IMR-90 (cell line): ENCODE measurements at regions not wholly inside any gene's neighbourhood (a gene's known extent, or its start where the extent isn't known, plus 50 kb on each side); places are given as distances from the start of the nearest gene placed in this dataset.

Experiments
- ATAC-seq: fragments of 200-7000 bp; cut with Tn5 transposase; 2 replicates; pipeline ENCODE4 v1.9.1; 2020; ENCODE audit warnings: low read depth, mild to moderate bottlenecking, moderate library complexity
- BruUV-seq: library from RNA; stranded (reverse); fragments of 400-500 nt; replicated peaks from 2 replicates; lab custom pipeline; 2021; lab: Mats Ljungman, UMichigan
- CTCF ChIA-PET: fragments of 300-600 bp; formaldehyde crosslinking; extraction: SDS; loops from one replicate; lab custom pipeline; 2021; ENCODE audit warnings: antibody characterized with exemption; lab: Yijun Ruan, JAX
- POLR2A ChIA-PET: fragments of 300-600 bp; sonication (Branson Sonifier 250); formaldehyde crosslinking; loops from one replicate; lab custom pipeline; 2022; ENCODE audit warnings: antibody characterized with exemption; ENCODE audit not compliant: unreplicated experiment; lab: Charles Lee
- DNase-seq: peaks from one replicate; pipeline ENCODE4 v3.0.0; 2013
- H2AFZ ChIP-seq: replicated peaks from 2 replicates; pipeline ENCODE3; 2013; ENCODE audit warnings: low read length, mild to moderate bottlenecking; ENCODE audit not compliant: poor library complexity
- H2AK5ac ChIP-seq: 2 replicates; pipeline ENCODE4 v1.6.1; 2013; ENCODE audit warnings: low read depth, low read length, inconsistent platforms
- H2AK9ac ChIP-seq: replicated peaks from 2 replicates; pipeline ENCODE3; 2013; ENCODE audit warnings: mild to moderate bottlenecking, low read depth, low read length, moderate library complexity; ENCODE audit not compliant: poor library complexity
- H2BK120ac ChIP-seq: 2 replicates; pipeline ENCODE4 v1.6.1; 2013; ENCODE audit warnings: low read depth, low read length, inconsistent platforms
- H2BK15ac ChIP-seq: 3 replicates; pipeline ENCODE4 v1.6.1; 2013; ENCODE audit warnings: low read depth, low read length, inconsistent platforms
- H2BK20ac ChIP-seq: 2 replicates; pipeline ENCODE4 v1.6.1; 2013; ENCODE audit warnings: low read depth, mild to moderate bottlenecking, inconsistent platforms, low read length, moderate library complexity
- H2BK5ac ChIP-seq: 2 replicates; pipeline ENCODE4 v1.6.1; 2013; ENCODE audit warnings: mild to moderate bottlenecking, low read depth, low read length, inconsistent platforms; ENCODE audit not compliant: poor library complexity, severe bottlenecking
- H3K14ac ChIP-seq: replicated peaks from 2 replicates; pipeline ENCODE4 v1.6.1; 2013; ENCODE audit warnings: low read depth, low read length, inconsistent platforms
- H3K18ac ChIP-seq: 2 replicates; pipeline ENCODE4 v1.6.1; 2013; ENCODE audit warnings: low read depth, low read length, control low read depth
- H3K23ac ChIP-seq: 2 replicates; pipeline ENCODE4 v1.6.1; 2013; ENCODE audit warnings: low read depth, low read length, inconsistent platforms
- H3K27ac ChIP-seq: 2 replicates; pipeline ENCODE4 v1.5.1; 2013; ENCODE audit warnings: mild to moderate bottlenecking, control low read depth, low read length; ENCODE audit not compliant: insufficient read depth
- H3K27me3 ChIP-seq: 2 replicates; pipeline ENCODE4 v1.6.1; 2013; ENCODE audit warnings: low read length; ENCODE audit not compliant: control insufficient read depth, insufficient read depth
- H3K36me3 ChIP-seq: 2 replicates; pipeline ENCODE4 v1.6.1; 2013; ENCODE audit warnings: low read length, mixed read lengths; ENCODE audit not compliant: control insufficient read depth, insufficient read depth
- H3K4ac ChIP-seq: 2 replicates; pipeline ENCODE4 v1.6.1; 2013; ENCODE audit warnings: low read depth, low read length, inconsistent platforms
- H3K4me1 ChIP-seq: 2 replicates; pipeline ENCODE4 v1.6.1; 2013; ENCODE audit warnings: low read length, mixed read lengths; ENCODE audit not compliant: control insufficient read depth, insufficient read depth
- H3K4me2 ChIP-seq: 2 replicates; pipeline ENCODE4 v1.6.1; 2013; ENCODE audit warnings: low read depth, mild to moderate bottlenecking, control low read depth, low read length, moderate library complexity
- H3K4me3 ChIP-seq: 2 replicates; pipeline ENCODE4 v1.5.1; 2013; ENCODE audit warnings: low read depth, mild to moderate bottlenecking, control low read depth, low read length, moderate library complexity; ENCODE audit not compliant: insufficient read depth
- H3K56ac ChIP-seq: 2 replicates; pipeline ENCODE4 v1.6.1; 2013; ENCODE audit warnings: low read length, inconsistent platforms; ENCODE audit not compliant: insufficient read depth; ENCODE audit errors: extremely low read depth
- H3K79me1 ChIP-seq, 2 experiments: 2 replicates each; pipeline ENCODE4 v1.6.1; 2013; ENCODE audit warnings: low read length in 2 of 2, inconsistent platforms in 1 of 2, low read depth in 1 of 2
- H3K9ac ChIP-seq: 2 replicates; pipeline ENCODE4 v1.6.1; 2013; ENCODE audit warnings: low read depth, low read length, control low read depth
- H3K9me1 ChIP-seq: 2 replicates; pipeline ENCODE4 v1.6.1; 2013; ENCODE audit warnings: low read length, inconsistent platforms; ENCODE audit not compliant: insufficient read depth
- H3K9me3 ChIP-seq: 2 replicates; pipeline ENCODE4 v1.6.1; 2013; ENCODE audit warnings: low read length; ENCODE audit not compliant: control insufficient read depth, insufficient read depth
- H4K20me1 ChIP-seq: 2 replicates; pipeline ENCODE4 v1.6.1; 2013; ENCODE audit warnings: low read length, inconsistent platforms; ENCODE audit not compliant: insufficient read depth
- H4K5ac ChIP-seq: 2 replicates; pipeline ENCODE4 v1.6.1; 2013; ENCODE audit warnings: mild to moderate bottlenecking, low read depth, low read length, control low read depth
- H4K8ac ChIP-seq, 2 experiments: 2 replicates each; pipeline ENCODE4 v1.6.1; 2013; ENCODE audit warnings: low read depth in 2 of 2, low read length in 2 of 2, control low read depth in 1 of 2, inconsistent platforms in 1 of 2
- H4K91ac ChIP-seq: 2 replicates; pipeline ENCODE4 v1.6.1; 2013; ENCODE audit warnings: low read depth, low read length, inconsistent platforms; ENCODE audit not compliant: insufficient read depth
- BHLHE40 ChIP-seq: fragments of 150-350 bp; IDR thresholded peaks from 2 replicates; pipeline ENCODE4 v1.6.1; 2016; ENCODE audit warnings: mild to moderate bottlenecking, low read depth, low read length
- CEBPB ChIP-seq: IDR thresholded peaks from 2 replicates; pipeline ENCODE4 v1.6.1; 2012; ENCODE audit warnings: low read depth, low read length, improper control_type of control experiment
- CHD1 ChIP-seq: IDR thresholded peaks from 2 replicates; pipeline ENCODE4 v1.6.1; 2012; ENCODE audit warnings: low read depth, low read length, improper control_type of control experiment
- FOS ChIP-seq: fragments of 150-350 bp; IDR thresholded peaks from 2 replicates; pipeline ENCODE4 v1.6.1; 2016; ENCODE audit warnings: low read depth, low read length
- MAFK ChIP-seq: IDR thresholded peaks from 2 replicates; pipeline ENCODE4 v1.6.1; 2012; ENCODE audit warnings: low read depth, low read length, improper control_type of control experiment
- MAZ ChIP-seq: IDR thresholded peaks from 2 replicates; pipeline ENCODE4 v1.6.1; 2012; ENCODE audit warnings: low read depth, mild to moderate bottlenecking, low read length, improper control_type of control experiment, moderate library complexity, borderline replicate concordance
- MXI1 ChIP-seq: IDR thresholded peaks from 2 replicates; pipeline ENCODE4 v1.6.1; 2012; ENCODE audit warnings: low read depth, mild to moderate bottlenecking, low read length, moderate library complexity, borderline replicate concordance
- NFE2L2 ChIP-seq: fragments of 150-350 bp; IDR thresholded peaks from 2 replicates; pipeline ENCODE4 v1.6.1; 2016; ENCODE audit warnings: low read depth, mild to moderate bottlenecking, low read length
- POLR2A ChIP-seq: IDR thresholded peaks from 2 replicates; pipeline ENCODE4 v1.6.1; 2012; ENCODE audit warnings: mild to moderate bottlenecking, low read depth, low read length
- RCOR1 ChIP-seq: IDR thresholded peaks from 2 replicates; pipeline ENCODE4 v1.6.1; 2012; ENCODE audit warnings: mild to moderate bottlenecking, low read length, improper control_type of control experiment; ENCODE audit not compliant: insufficient replicate concordance
- RFX5 ChIP-seq: IDR thresholded peaks from 2 replicates; pipeline ENCODE4 v1.8.0; 2012; ENCODE audit warnings: low read depth, mild to moderate bottlenecking, low read length, moderate library complexity
- SMC3 ChIP-seq: fragments of 150-350 bp; IDR thresholded peaks from 2 replicates; pipeline ENCODE4 v1.6.1; 2016; ENCODE audit warnings: low read depth, mild to moderate bottlenecking, antibody characterized with exemption, low read length, moderate library complexity
- WGBS, 2 experiments: methylation state at CpG; one replicate each; pipeline versions ENCODE4 v1.1.5 to v1.1.7; 2013; ENCODE audit warnings: missing lambda C conversion rate in 2 of 2; ENCODE audit not compliant: insufficient read length in 1 of 2; ENCODE audit errors: extremely low coverage in 2 of 2; 5-methylcytosine and 5-hydroxymethylcytosine counted together
- dilution Hi-C: fragments of 300-500 bp; cut with HindIII; formaldehyde crosslinking; loops from one replicate; pipeline ENCODE4 v1.14.3; 2018; ENCODE audit warnings: low sequenced_read_pairs; ENCODE audit not compliant: unreplicated experiment
- in situ Hi-C: fragments of 300-500 bp; cut with MboI; formaldehyde crosslinking; loops from 3 replicates; pipeline ENCODE4 v1.14.3; 2019; ENCODE audit warnings: low sequenced_read_pairs, inconsistent platforms, mixed read lengths
- intact Hi-C: fragments of 100-400 bp; cut with micrococcal nuclease; formaldehyde crosslinking; loops from 2 replicates; pipeline ENCODE4 v1.10.0; 2022
- TF ChIP-seq, protein P1 (sequence below): fragments of 150-350 bp; IDR thresholded peaks from 2 replicates; pipeline ENCODE4 v1.6.1; 2016; ENCODE audit warnings: low read depth, mild to moderate bottlenecking, low read length, moderate library complexity, borderline replicate concordance
- TF ChIP-seq, protein P2 (sequence below): conservative IDR thresholded peaks from 2 replicates; pipeline ENCODE4 v1.5.1; 2012; ENCODE audit warnings: mild to moderate bottlenecking, low read depth, low read length, improper control_type of control experiment
- TF ChIP-seq, protein P3 (sequence below): fragments of 150-350 bp; IDR thresholded peaks from 2 replicates; pipeline ENCODE4 v1.6.1; 2017; ENCODE audit warnings: mild to moderate bottlenecking, antibody characterized with exemption, low read length, low read depth

DNA sequence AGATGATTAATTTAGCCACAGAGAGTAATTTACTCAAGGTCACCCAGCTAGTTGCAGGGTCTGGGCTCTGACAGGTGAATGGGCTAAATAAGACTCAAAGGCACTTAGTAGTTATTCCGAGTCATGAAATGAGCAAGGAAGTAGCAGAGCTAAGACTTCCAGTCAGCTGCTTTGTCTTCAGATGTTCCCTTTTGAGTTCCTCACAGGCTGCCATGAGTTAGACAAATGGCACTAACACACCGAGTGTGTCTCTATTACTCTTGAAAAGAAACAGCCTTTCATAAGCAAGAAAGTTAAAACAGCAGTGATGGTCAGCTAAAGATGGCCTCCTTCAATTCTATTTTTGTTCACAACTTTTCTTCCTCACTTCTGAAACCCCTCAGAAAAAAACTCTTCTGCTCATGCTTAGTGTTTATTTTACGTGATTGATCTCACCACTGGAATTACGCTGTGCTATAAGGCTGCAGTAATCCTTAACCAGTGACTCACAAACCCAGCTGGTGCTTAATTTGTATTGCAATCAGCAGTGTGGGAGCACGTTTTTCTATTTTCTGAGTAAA lies 389.1 kb downstream of the AASDHPPT start:
- Histone ChIP-seq H2BK15ac (peak overlapping the region; percentile 79), H3K23ac (peak overlapping the region; percentile 20; the same call in 1 of the 2 replicates), H2AK5ac (no peak overlapping the region), H3K14ac (peak overlapping the region; percentile 58), H3K27ac (peak overlapping the region; percentile 88), H4K8ac (peak overlapping the region; percentile 4 to 87; a peak in 3 of 4 replicates), H2BK120ac (peak overlapping the region; percentile 77), H2AK9ac (no peak overlapping the region), H3K9me3 (no peaks in the 10 kb centered on the region), H3K4me2 (peak overlapping the region; percentile 74), H3K18ac (peak overlapping the region; percentile 90), H3K9me1 (no peaks in the 10 kb centered on the region; the same call in 1 of the 2 replicates), H3K4ac (peak overlapping the region; percentile 70), H2BK20ac (peak overlapping the region; percentile 80; the same call in 1 of the 2 replicates), H4K91ac (peak overlapping the region; percentile 53), H4K20me1 (no peaks in the 10 kb centered on the region), H3K56ac (0 out of 2 replicates have a peak overlapping the region, but pooled peaks have one; percentile 63), H2AFZ (peak overlapping the region; percentile 36), H3K79me1 (no peaks in the 10 kb centered on the region), H3K4me3 (no peak overlapping the region; the same call in 1 of the 2 replicates), H3K4me1 (peaks cover 15% of the 10 kb centered on the region), H2BK5ac (peak overlapping the region; percentile 81), H3K27me3 (no peaks in the 10 kb centered on the region), H3K36me3 (no peaks in the 10 kb centered on the region), H3K9ac (peak overlapping the region; percentile 46), H4K5ac (peak overlapping the region; percentile 79)
- dilution Hi-C loops (no loop called here), in situ Hi-C loops (no loop called here), intact Hi-C loops (loop anchor here (2.0 to 10.0 kb wide), 2 partner anchors 68 to 392 kb away; partner anchors contain the start of genes AASDHPPT and KBTBD3)
- WGBS, 2 experiments, result no CpG with 5 or more reads among the region's 5 CpGs
- BruUV-seq, result no TSS peak
- DNase-seq (peak; percentile 94), ATAC-seq (peak; percentile 82)
- ChIA-PET POLR2A (no interaction called here), CTCF (interaction anchor here (0.8 kb wide), 1 partner anchor 10 kb away, joined by 4 read pairs; no protein-coding TSS in a partner anchor)
- TF ChIP-seq POLR2A, result no peak
- no peak for TF ChIP-seq MAZ
- no peak for TF ChIP-seq SMC3
- peak; percentile 98 for TF ChIP-seq BHLHE40
- TF ChIP-seq RCOR1, result no peak
- 0 out of 2 replicates have a peak, but pooled peaks have one; percentile 4 for TF ChIP-seq MAFK
- TF ChIP-seq FOS, result peak; percentile 91
- no peak for TF ChIP-seq RFX5
- TF ChIP-seq, protein P1, sequence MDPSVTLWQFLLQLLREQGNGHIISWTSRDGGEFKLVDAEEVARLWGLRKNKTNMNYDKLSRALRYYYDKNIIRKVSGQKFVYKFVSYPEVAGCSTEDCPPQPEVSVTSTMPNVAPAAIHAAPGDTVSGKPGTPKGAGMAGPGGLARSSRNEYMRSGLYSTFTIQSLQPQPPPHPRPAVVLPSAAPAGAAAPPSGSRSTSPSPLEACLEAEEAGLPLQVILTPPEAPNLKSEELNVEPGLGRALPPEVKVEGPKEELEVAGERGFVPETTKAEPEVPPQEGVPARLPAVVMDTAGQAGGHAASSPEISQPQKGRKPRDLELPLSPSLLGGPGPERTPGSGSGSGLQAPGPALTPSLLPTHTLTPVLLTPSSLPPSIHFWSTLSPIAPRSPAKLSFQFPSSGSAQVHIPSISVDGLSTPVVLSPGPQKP, result no peak
- peak; percentile 78 for TF ChIP-seq CEBPB
- TF ChIP-seq, protein P2, sequence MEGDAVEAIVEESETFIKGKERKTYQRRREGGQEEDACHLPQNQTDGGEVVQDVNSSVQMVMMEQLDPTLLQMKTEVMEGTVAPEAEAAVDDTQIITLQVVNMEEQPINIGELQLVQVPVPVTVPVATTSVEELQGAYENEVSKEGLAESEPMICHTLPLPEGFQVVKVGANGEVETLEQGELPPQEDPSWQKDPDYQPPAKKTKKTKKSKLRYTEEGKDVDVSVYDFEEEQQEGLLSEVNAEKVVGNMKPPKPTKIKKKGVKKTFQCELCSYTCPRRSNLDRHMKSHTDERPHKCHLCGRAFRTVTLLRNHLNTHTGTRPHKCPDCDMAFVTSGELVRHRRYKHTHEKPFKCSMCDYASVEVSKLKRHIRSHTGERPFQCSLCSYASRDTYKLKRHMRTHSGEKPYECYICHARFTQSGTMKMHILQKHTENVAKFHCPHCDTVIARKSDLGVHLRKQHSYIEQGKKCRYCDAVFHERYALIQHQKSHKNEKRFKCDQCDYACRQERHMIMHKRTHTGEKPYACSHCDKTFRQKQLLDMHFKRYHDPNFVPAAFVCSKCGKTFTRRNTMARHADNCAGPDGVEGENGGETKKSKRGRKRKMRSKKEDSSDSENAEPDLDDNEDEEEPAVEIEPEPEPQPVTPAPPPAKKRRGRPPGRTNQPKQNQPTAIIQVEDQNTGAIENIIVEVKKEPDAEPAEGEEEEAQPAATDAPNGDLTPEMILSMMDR, result no peak
- TF ChIP-seq MXI1, result no peak
- TF ChIP-seq, protein P3, sequence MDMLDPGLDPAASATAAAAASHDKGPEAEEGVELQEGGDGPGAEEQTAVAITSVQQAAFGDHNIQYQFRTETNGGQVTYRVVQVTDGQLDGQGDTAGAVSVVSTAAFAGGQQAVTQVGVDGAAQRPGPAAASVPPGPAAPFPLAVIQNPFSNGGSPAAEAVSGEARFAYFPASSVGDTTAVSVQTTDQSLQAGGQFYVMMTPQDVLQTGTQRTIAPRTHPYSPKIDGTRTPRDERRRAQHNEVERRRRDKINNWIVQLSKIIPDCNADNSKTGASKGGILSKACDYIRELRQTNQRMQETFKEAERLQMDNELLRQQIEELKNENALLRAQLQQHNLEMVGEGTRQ, result no peak
- no peak for TF ChIP-seq NFE2L2
- no peak for TF ChIP-seq CHD1
